B cell (primary cell): ENCODE measurements at regions not wholly inside any gene's neighbourhood (a gene's known extent, or its start where the extent isn't known, plus 50 kb on each side); places are given as distances from the start of the nearest gene placed in this dataset.

ENCODE experiments used
- EZH2 ChIP-seq: IDR thresholded peaks from 2 replicates; pipeline ENCODE4 v1.6.1; 2012; ENCODE audit warnings: borderline replicate concordance, low read depth, mild to moderate bottlenecking, moderate library complexity, low read length; ENCODE audit not compliant: insufficient read depth, poor library complexity, severe bottlenecking
- TF ChIP-seq, protein P1 (sequence below): fragments of 200-600 bp; IDR thresholded peaks from one replicate; pipeline ENCODE4 v1.8.0; 2022; ENCODE audit warnings: antibody characterized with exemption, mild to moderate bottlenecking

- TF ChIP-seq, protein P1, sequence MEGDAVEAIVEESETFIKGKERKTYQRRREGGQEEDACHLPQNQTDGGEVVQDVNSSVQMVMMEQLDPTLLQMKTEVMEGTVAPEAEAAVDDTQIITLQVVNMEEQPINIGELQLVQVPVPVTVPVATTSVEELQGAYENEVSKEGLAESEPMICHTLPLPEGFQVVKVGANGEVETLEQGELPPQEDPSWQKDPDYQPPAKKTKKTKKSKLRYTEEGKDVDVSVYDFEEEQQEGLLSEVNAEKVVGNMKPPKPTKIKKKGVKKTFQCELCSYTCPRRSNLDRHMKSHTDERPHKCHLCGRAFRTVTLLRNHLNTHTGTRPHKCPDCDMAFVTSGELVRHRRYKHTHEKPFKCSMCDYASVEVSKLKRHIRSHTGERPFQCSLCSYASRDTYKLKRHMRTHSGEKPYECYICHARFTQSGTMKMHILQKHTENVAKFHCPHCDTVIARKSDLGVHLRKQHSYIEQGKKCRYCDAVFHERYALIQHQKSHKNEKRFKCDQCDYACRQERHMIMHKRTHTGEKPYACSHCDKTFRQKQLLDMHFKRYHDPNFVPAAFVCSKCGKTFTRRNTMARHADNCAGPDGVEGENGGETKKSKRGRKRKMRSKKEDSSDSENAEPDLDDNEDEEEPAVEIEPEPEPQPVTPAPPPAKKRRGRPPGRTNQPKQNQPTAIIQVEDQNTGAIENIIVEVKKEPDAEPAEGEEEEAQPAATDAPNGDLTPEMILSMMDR = no peak
- TF ChIP-seq EZH2 = no peak
Measured at GRCh38 chr6:140833408-140833807, 1299.3 kb upstream of the GJE1 start.
